Naive B cell (primary cell): ENCODE measurements at regions not wholly inside any gene's neighbourhood (a gene's known extent, or its start where the extent isn't known, plus 50 kb on each side); places are given as distances from the start of the nearest gene placed in this dataset.
"Not testable (repeated sequence)": the region's sequence is repeated elsewhere in the genome, so short reads cannot be mapped to it uniquely, and the experiment has no call there.

Source experiments
- ATAC-seq, 2 donors: fragments of 150-1000 bp; cut with Tn5 transposase; 2 replicates each; pipeline ENCODE4 v1.10.0; 2021; ENCODE audit warnings: low read depth in 2 of 2, mild to moderate bottlenecking in 2 of 2, moderate library complexity in 2 of 2
- DNase-seq: peaks from one replicate; pipeline ENCODE4 v3.0.0; 2022
- H3K27ac Mint-ChIP-seq, 6 donors: one replicate each; pipeline ENCODE4 v1.8.0; 2020 to 2022; ENCODE audit warnings: mild to moderate bottlenecking in 6 of 6, mixed read lengths in 6 of 6, moderate library complexity in 5 of 6, inconsistent platforms in 2 of 6
- H3K27me3 Mint-ChIP-seq, 3 donors: one replicate each; pipeline ENCODE4 v1.8.0; 2021 to 2022; ENCODE audit warnings: mixed read lengths in 3 of 3, mild to moderate bottlenecking in 1 of 3
- H3K36me3 Mint-ChIP-seq, 2 donors: one replicate each; pipeline ENCODE4 v1.8.0; 2020 to 2022; ENCODE audit warnings: mixed read lengths in 2 of 2, inconsistent platforms in 1 of 2, mild to moderate bottlenecking in 1 of 2
- H3K4me1 Mint-ChIP-seq, 3 donors: one replicate each; pipeline ENCODE4 v1.8.0; 2020 to 2022; ENCODE audit warnings: mixed read lengths in 3 of 3, inconsistent platforms in 1 of 3, mild to moderate bottlenecking in 1 of 3, moderate library complexity in 1 of 3
- H3K4me3 Mint-ChIP-seq, 8 donors: one replicate each; pipeline ENCODE4 v1.8.0; 2020 to 2022; ENCODE audit warnings: mild to moderate bottlenecking in 8 of 8, mixed read lengths in 8 of 8, moderate library complexity in 8 of 8, inconsistent platforms in 2 of 8
- H3K9me3 Mint-ChIP-seq, 7 donors: one replicate each; pipeline ENCODE4 v1.8.0; 2020 to 2022; ENCODE audit warnings: mixed read lengths in 7 of 7, mild to moderate bottlenecking in 5 of 7, inconsistent platforms in 2 of 7, moderate library complexity in 1 of 7

- Mint-ChIP-seq H3K4me1 (no peaks in the 10 kb centered on the region), H3K36me3 (no peaks in the 10 kb centered on the region), H3K9me3 (peaks cover 4 to 11% (median 5%) of the 10 kb centered on the region in 7 donors), H3K4me3 (no peak overlapping the region), H3K27ac (no peak overlapping the region), H3K27me3 (no peaks in the 10 kb centered on the region)
- no peak for ATAC-seq
- DNase-seq = no peak
These were observed 168.1 kb upstream of the SOX21 start for GRCh38 chr13:94880463-94880862.

GRCh38 chr13:94878602-94879165, 166.3 kb upstream of the SOX21 start:
- no peak overlapping the region for H3K4me3 Mint-ChIP-seq
- H3K27ac Mint-ChIP-seq = no peak overlapping the region
- H3K9me3 Mint-ChIP-seq = peaks cover 0 to 11% (median 5%) of the 10 kb centered on the region in 7 donors
- no peaks in the 10 kb centered on the region for H3K27me3 Mint-ChIP-seq
- DNase-seq (no peak), ATAC-seq (no peak)
- no peaks in the 10 kb centered on the region for H3K4me1 Mint-ChIP-seq
- no peaks in the 10 kb centered on the region for H3K36me3 Mint-ChIP-seq

- Mint-ChIP-seq H3K9me3 (peaks cover 0 to 1% (median 0%) of the 10 kb centered on the region in 7 donors), H3K4me1 (peaks cover 7 to 12% (median 9%) of the 10 kb centered on the region in 3 donors), H3K4me3 (no peak overlapping the region), H3K36me3 (no peaks in the 10 kb centered on the region), H3K27me3 (peaks cover 5 to 12% (median 10%) of the 10 kb centered on the region in 3 donors), H3K27ac (no peak overlapping the region)
- ATAC-seq (no peak), DNase-seq (no peak)
These were observed 152.1 kb upstream of the SOX21 start for GRCh38 chr13:94864474-94864873.

GRCh38 chr13:94860981-94861407, 148.6 kb upstream of the SOX21 start:
- ATAC-seq (no peak), DNase-seq (no peak)
- Mint-ChIP-seq H3K4me3 (peak overlapping the region; percentile 72 to 92 (median 87)), H3K9me3 (no peaks in the 10 kb centered on the region), H3K27ac (peak overlapping the region in 4 of 6 donors; percentile 65 to 96 (median 81)), H3K36me3 (no peaks in the 10 kb centered on the region), H3K27me3 (peaks cover 5 to 12% (median 10%) of the 10 kb centered on the region in 3 donors), H3K4me1 (peaks cover 7 to 12% (median 9%) of the 10 kb centered on the region in 3 donors)

GRCh38 chr13:94859811-94860210, 147.5 kb upstream of the SOX21 start:
- Mint-ChIP-seq H3K4me3 (peak overlapping the region in 2 of 8 donors; percentile 10 to 86), H3K4me1 (peaks cover 7 to 12% (median 9%) of the 10 kb centered on the region in 3 donors), H3K27me3 (peaks cover 2 to 12% (median 10%) of the 10 kb centered on the region in 3 donors), H3K9me3 (no peaks in the 10 kb centered on the region), H3K36me3 (no peaks in the 10 kb centered on the region), H3K27ac (peak overlapping the region in 1 of 6 donors; percentile 3)
- no peak for DNase-seq
- no peak for ATAC-seq

GRCh38 chr13:94859278-94859691, 146.9 kb upstream of the SOX21 start:
- H3K4me1 Mint-ChIP-seq = peaks cover 7 to 12% (median 9%) of the 10 kb centered on the region in 3 donors
- no peak overlapping the region for H3K27ac Mint-ChIP-seq
- peak overlapping the region in 2 of 8 donors; percentile 37 to 74 for H3K4me3 Mint-ChIP-seq
- H3K9me3 Mint-ChIP-seq = no peaks in the 10 kb centered on the region
- no peaks in the 10 kb centered on the region for H3K36me3 Mint-ChIP-seq
- H3K27me3 Mint-ChIP-seq = peaks cover 0 to 12% (median 9%) of the 10 kb centered on the region in 3 donors
- ATAC-seq (no peak), DNase-seq (no peak)

- Mint-ChIP-seq H3K9me3 (no peaks in the 10 kb centered on the region), H3K36me3 (no peaks in the 10 kb centered on the region), H3K4me1 (peaks cover 7 to 12% (median 9%) of the 10 kb centered on the region in 3 donors), H3K4me3 (peak overlapping the region in 1 of 8 donors; percentile 74), H3K27ac (no peak overlapping the region), H3K27me3 (peaks cover 0 to 12% (median 5%) of the 10 kb centered on the region in 3 donors)
- no peak for DNase-seq
- ATAC-seq = no peak
These were observed 146.5 kb upstream of the SOX21 start for GRCh38 chr13:94858856-94859255.

GRCh38 chr13:94854688-94855087, 142.3 kb upstream of the SOX21 start:
- H3K27me3 Mint-ChIP-seq = peaks cover 0 to 5% (median 0%) of the 10 kb centered on the region in 3 donors

GRCh38 chr13:94851576-94851975, 139.2 kb upstream of the SOX21 start:
- no peaks in the 10 kb centered on the region for H3K4me1 Mint-ChIP-seq
- H3K36me3 Mint-ChIP-seq = no peaks in the 10 kb centered on the region
- DNase-seq = no peak
- no peak overlapping the region for H3K4me3 Mint-ChIP-seq
- peaks cover 0 to 10% (median 2%) of the 10 kb centered on the region in 7 donors for H3K9me3 Mint-ChIP-seq
- no peak overlapping the region for H3K27ac Mint-ChIP-seq
- no peak for ATAC-seq
- peaks cover 0 to 4% (median 0%) of the 10 kb centered on the region in 3 donors for H3K27me3 Mint-ChIP-seq

More at GRCh38 chr13:94854688-94855087, 142.3 kb upstream of the SOX21 start:
- Mint-ChIP-seq H3K36me3 (no peaks in the 10 kb centered on the region), H3K4me3 (no peak overlapping the region), H3K27ac (no peak overlapping the region), H3K9me3 (peaks cover 0 to 10% (median 1%) of the 10 kb centered on the region in 7 donors), H3K4me1 (no peaks in the 10 kb centered on the region)
- ATAC-seq (no peak), DNase-seq (no peak)

- Mint-ChIP-seq H3K27ac (no peak overlapping the region), H3K9me3 (peaks cover 0 to 10% (median 3%) of the 10 kb centered on the region in 7 donors), H3K36me3 (no peaks in the 10 kb centered on the region), H3K4me1 (no peaks in the 10 kb centered on the region), H3K4me3 (no peak overlapping the region), H3K27me3 (peaks cover 0 to 4% (median 0%) of the 10 kb centered on the region in 3 donors)
- no peak for ATAC-seq
- no peak for DNase-seq
These were observed 136.9 kb upstream of the SOX21 start for GRCh38 chr13:94849254-94849653.

GRCh38 chr13:94842901-94843300, 130.6 kb upstream of the SOX21 start:
- H3K36me3 Mint-ChIP-seq = no peaks in the 10 kb centered on the region
- no peak for DNase-seq
- H3K4me3 Mint-ChIP-seq = no peak overlapping the region
- H3K27me3 Mint-ChIP-seq = no peaks in the 10 kb centered on the region
- no peak overlapping the region for H3K27ac Mint-ChIP-seq
- H3K9me3 Mint-ChIP-seq = peaks cover 0 to 12% (median 7%) of the 10 kb centered on the region in 7 donors
- no peaks in the 10 kb centered on the region for H3K4me1 Mint-ChIP-seq
- no peak for ATAC-seq

- H3K36me3 Mint-ChIP-seq, H3K27ac Mint-ChIP-seq, H3K4me1 Mint-ChIP-seq, H3K4me3 Mint-ChIP-seq, DNase-seq, ATAC-seq: not testable (repeated sequence)
- peaks cover 0 to 11% (median 0%) of the 10 kb centered on the region in 3 donors for H3K27me3 Mint-ChIP-seq
- peaks cover 4 to 21% (median 9%) of the 10 kb centered on the region in 7 donors for H3K9me3 Mint-ChIP-seq
These were observed 124.7 kb upstream of the SOX21 start for GRCh38 chr13:94837056-94837455.

GRCh38 chr13:94829837-94830365, 117.6 kb upstream of the SOX21 start:
- H3K4me3 Mint-ChIP-seq = no peak overlapping the region
- H3K4me1 Mint-ChIP-seq = no peaks in the 10 kb centered on the region
- H3K27ac Mint-ChIP-seq = no peak overlapping the region
- DNase-seq (no peak), ATAC-seq (no peak)
- H3K9me3 Mint-ChIP-seq = peaks cover 0 to 2% (median 0%) of the 10 kb centered on the region in 7 donors
- peaks cover 0 to 7% (median 0%) of the 10 kb centered on the region in 3 donors for H3K27me3 Mint-ChIP-seq
- no peaks in the 10 kb centered on the region for H3K36me3 Mint-ChIP-seq

GRCh38 chr13:94829185-94829836, 117.0 kb upstream of the SOX21 start:
- Mint-ChIP-seq H3K27ac (no peak overlapping the region), H3K9me3 (peaks cover 0 to 2% (median 0%) of the 10 kb centered on the region in 7 donors), H3K36me3 (no peaks in the 10 kb centered on the region), H3K4me1 (no peaks in the 10 kb centered on the region), H3K4me3 (no peak overlapping the region), H3K27me3 (peaks cover 0 to 6% (median 0%) of the 10 kb centered on the region in 3 donors)
- DNase-seq (no peak), ATAC-seq (no peak)
